H1 (cell line): ENCODE measurements at regions not wholly inside any gene's neighbourhood (a gene's known extent, or its start where the extent isn't known, plus 50 kb on each side); places are given as distances from the start of the nearest gene placed in this dataset.

Experiments used
- SIN3A ChIP-seq, 2 experiments: IDR thresholded peaks in 1 of 2; conservative IDR thresholded peaks in 1 of 2; 2 replicates each; pipeline ENCODE4 v1.6.1; 2011 to 2012; ENCODE audit warnings: low read length in 2 of 2, improper control_type of control experiment in 1 of 2, low read depth in 1 of 2, mild to moderate bottlenecking in 1 of 2

DNA sequence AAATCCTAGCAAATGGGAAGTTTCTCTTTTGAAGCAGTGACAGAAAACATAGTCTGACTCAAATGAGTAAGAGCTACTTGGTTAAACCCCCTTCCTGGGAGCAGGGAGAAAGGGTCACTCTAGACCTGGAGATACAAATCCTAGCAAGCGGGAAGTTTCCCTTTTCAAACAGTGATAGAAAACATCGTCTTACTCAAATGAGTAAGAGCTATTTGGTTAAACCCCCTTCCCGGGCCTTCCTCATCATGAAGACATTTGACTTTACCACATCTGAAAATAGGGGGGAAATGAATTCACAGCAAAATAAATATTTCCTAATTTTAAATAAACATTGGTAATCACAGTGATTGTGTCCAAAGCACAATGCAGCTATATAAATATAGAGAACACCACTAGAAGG, 79.2 kb downstream of the FOXB1 start (continued):
- TF ChIP-seq SIN3A (conservative IDR thresholded peaks at IDR 0.05 in 1 of 2, IDR thresholded peaks at IDR 0.05 in 1 of 2; ENCODE audit: low read depth in 1 of 2, low read length in 2 of 2) = no peak
